ENCODE measurements at regions not wholly inside any gene's neighbourhood (a gene's known extent, or its start where the extent isn't known, plus 50 kb on each side); places are given as distances from the start of the nearest gene placed in this dataset.

DNA sequence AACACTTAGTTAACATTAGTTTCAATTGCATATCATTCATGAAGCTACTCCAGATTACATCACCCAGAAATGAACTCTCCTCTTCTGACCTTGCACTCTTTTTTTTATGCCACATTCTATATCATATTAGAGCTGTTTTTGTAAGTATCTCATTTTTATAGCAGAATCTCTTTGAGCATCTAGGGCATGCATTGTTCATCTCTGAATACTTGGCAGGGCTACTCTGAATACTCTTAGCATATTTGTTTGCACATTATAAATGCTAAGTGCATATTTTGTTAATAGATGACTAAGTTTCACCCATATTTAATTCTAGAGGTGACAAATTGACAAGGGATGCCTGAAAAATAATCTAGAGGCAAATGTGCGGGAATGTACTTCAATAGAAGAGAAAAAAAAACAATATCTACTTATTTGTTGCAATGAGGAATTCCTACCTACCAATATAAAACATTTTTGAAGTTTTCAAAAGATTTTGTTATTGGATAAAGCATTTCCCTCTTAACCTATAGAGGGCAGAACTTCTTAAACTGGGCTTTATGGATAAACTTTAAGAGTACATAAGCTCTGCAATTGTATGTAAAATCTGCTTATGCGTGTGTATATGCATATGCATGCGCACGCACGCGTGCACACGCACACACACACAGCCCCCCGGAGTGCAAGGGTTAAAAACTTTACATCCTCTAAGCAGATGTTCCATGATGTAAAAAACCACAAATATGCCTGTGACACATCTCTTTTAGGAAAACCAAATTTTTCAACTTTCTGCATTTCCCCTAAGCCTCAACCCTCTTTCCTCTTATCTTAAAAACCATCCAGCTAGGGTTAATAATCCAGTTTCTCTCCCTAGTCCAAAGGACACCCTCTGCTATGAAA is 73.0 kb upstream of the OXGR1 start:
- TF ChIP-seq TAF1 (IDR thresholded peaks at IDR 0.05; ENCODE audit: borderline replicate concordance, low read depth, low read length) (no peak), POLR2A (IDR thresholded peaks at IDR 0.05; ENCODE audit: low read depth, low read length) (no peak)

Data from GM12892 (cell line).